ENCODE measurements at regions not wholly inside any gene's neighbourhood (a gene's known extent, or its start where the extent isn't known, plus 50 kb on each side); places are given as distances from the start of the nearest gene placed in this dataset.

- Histone ChIP-seq H3K27me3 (ENCODE audit: control insufficient read depth in 2 of 2, insufficient read depth in 2 of 2, low read length in 2 of 2) (peaks cover 0 to 2% of the 10 kb centered on the region in 2 donors), H3K9me3 (ENCODE audit: control insufficient read depth in 2 of 2, low read length in 2 of 2) (no peaks in the 10 kb centered on the region), H3K4me3 (ENCODE audit: low read length in 2 of 2) (no peak overlapping the region), H3K36me3 (ENCODE audit: control insufficient read depth in 2 of 2, insufficient read depth in 2 of 2, low read length in 2 of 2) (no peaks in the 10 kb centered on the region), H3K4me1 (ENCODE audit: control insufficient read depth in 2 of 2, insufficient read depth in 2 of 2, low read length in 2 of 2) (no peaks in the 10 kb centered on the region), H3K27ac (ENCODE audit: low read depth in 2 of 2, low read length in 2 of 2) (no peak overlapping the region), H3K9ac (ENCODE audit: low read depth in 1 of 2, low read length in 2 of 2) (no peak overlapping the region)
Measured at GRCh38 chr5:112614986-112615385, 122.7 kb upstream of the APC start.

GRCh38 chr5:112616812-112617547 is 120.7 kb upstream of the APC start:
- no peaks in the 10 kb centered on the region for H3K27me3 ChIP-seq (ENCODE audit: control insufficient read depth in 2 of 2, insufficient read depth in 2 of 2, low read length in 2 of 2)
- H3K27ac ChIP-seq (ENCODE audit: low read depth in 2 of 2, low read length in 2 of 2): no peak overlapping the region
- H3K4me1 ChIP-seq (ENCODE audit: control insufficient read depth in 2 of 2, insufficient read depth in 2 of 2, low read length in 2 of 2): no peaks in the 10 kb centered on the region
- H3K9me3 ChIP-seq (ENCODE audit: control insufficient read depth in 2 of 2, low read length in 2 of 2): no peaks in the 10 kb centered on the region
- peak overlapping the region in 1 of 2 donors; percentile 55 for H3K4me3 ChIP-seq (ENCODE audit: low read length in 2 of 2)
- no peaks in the 10 kb centered on the region for H3K36me3 ChIP-seq (ENCODE audit: control insufficient read depth in 2 of 2, insufficient read depth in 2 of 2, low read length in 2 of 2)
- H3K9ac ChIP-seq (ENCODE audit: low read depth in 1 of 2, low read length in 2 of 2): no peak overlapping the region

GRCh38 chr5:112625246-112625645 is 112.4 kb upstream of the APC start:
- no peaks in the 10 kb centered on the region for H3K27me3 ChIP-seq (ENCODE audit: control insufficient read depth in 2 of 2, insufficient read depth in 2 of 2, low read length in 2 of 2)
- no peak overlapping the region for H3K27ac ChIP-seq (ENCODE audit: low read depth in 2 of 2, low read length in 2 of 2)
- H3K4me1 ChIP-seq (ENCODE audit: control insufficient read depth in 2 of 2, insufficient read depth in 2 of 2, low read length in 2 of 2): no peaks in the 10 kb centered on the region
- no peak overlapping the region for H3K9ac ChIP-seq (ENCODE audit: low read depth in 1 of 2, low read length in 2 of 2)
- H3K9me3 ChIP-seq (ENCODE audit: control insufficient read depth in 2 of 2, low read length in 2 of 2): no peaks in the 10 kb centered on the region
- H3K36me3 ChIP-seq (ENCODE audit: control insufficient read depth in 2 of 2, insufficient read depth in 2 of 2, low read length in 2 of 2): no peaks in the 10 kb centered on the region
- H3K4me3 ChIP-seq (ENCODE audit: low read length in 2 of 2): no peak overlapping the region

GRCh38 chr5:112625689-112626438 is 111.8 kb upstream of the APC start:
- Histone ChIP-seq H3K9ac (ENCODE audit: low read depth in 1 of 2, low read length in 2 of 2) (no peak overlapping the region), H3K27me3 (ENCODE audit: control insufficient read depth in 2 of 2, insufficient read depth in 2 of 2, low read length in 2 of 2) (no peaks in the 10 kb centered on the region), H3K4me3 (ENCODE audit: low read length in 2 of 2) (no peak overlapping the region), H3K36me3 (ENCODE audit: control insufficient read depth in 2 of 2, insufficient read depth in 2 of 2, low read length in 2 of 2) (no peaks in the 10 kb centered on the region), H3K27ac (ENCODE audit: low read depth in 2 of 2, low read length in 2 of 2) (no peak overlapping the region), H3K9me3 (ENCODE audit: control insufficient read depth in 2 of 2, low read length in 2 of 2) (no peaks in the 10 kb centered on the region), H3K4me1 (ENCODE audit: control insufficient read depth in 2 of 2, insufficient read depth in 2 of 2, low read length in 2 of 2) (no peaks in the 10 kb centered on the region)

- no peak overlapping the region for H3K9ac ChIP-seq (ENCODE audit: low read depth in 1 of 2, low read length in 2 of 2)
- no peak overlapping the region for H3K27ac ChIP-seq (ENCODE audit: low read depth in 2 of 2, low read length in 2 of 2)
Measured at GRCh38 chr5:112626715-112627114, 111.0 kb upstream of the APC start.

GRCh38 chr5:112628214-112628980 is 109.3 kb upstream of the APC start:
- Histone ChIP-seq H3K9ac (ENCODE audit: low read depth in 1 of 2, low read length in 2 of 2) (no peak overlapping the region), H3K4me3 (ENCODE audit: low read length in 2 of 2) (no peak overlapping the region), H3K4me1 (ENCODE audit: control insufficient read depth in 2 of 2, insufficient read depth in 2 of 2, low read length in 2 of 2) (no peaks in the 10 kb centered on the region), H3K9me3 (ENCODE audit: control insufficient read depth in 2 of 2, low read length in 2 of 2) (peaks cover 0 to 2% of the 10 kb centered on the region in 2 donors), H3K27ac (ENCODE audit: low read depth in 2 of 2, low read length in 2 of 2) (no peak overlapping the region), H3K36me3 (ENCODE audit: control insufficient read depth in 2 of 2, insufficient read depth in 2 of 2, low read length in 2 of 2) (no peaks in the 10 kb centered on the region), H3K27me3 (ENCODE audit: control insufficient read depth in 2 of 2, insufficient read depth in 2 of 2, low read length in 2 of 2) (no peaks in the 10 kb centered on the region)

More at GRCh38 chr5:112626715-112627114, 111.0 kb upstream of the APC start:
- H3K4me3 ChIP-seq (ENCODE audit: low read length in 2 of 2): no peak overlapping the region
- no peaks in the 10 kb centered on the region for H3K9me3 ChIP-seq (ENCODE audit: control insufficient read depth in 2 of 2, low read length in 2 of 2)
- H3K27me3 ChIP-seq (ENCODE audit: control insufficient read depth in 2 of 2, insufficient read depth in 2 of 2, low read length in 2 of 2): no peaks in the 10 kb centered on the region
- H3K4me1 ChIP-seq (ENCODE audit: control insufficient read depth in 2 of 2, insufficient read depth in 2 of 2, low read length in 2 of 2): no peaks in the 10 kb centered on the region
- H3K36me3 ChIP-seq (ENCODE audit: control insufficient read depth in 2 of 2, insufficient read depth in 2 of 2, low read length in 2 of 2): no peaks in the 10 kb centered on the region

- H3K27ac ChIP-seq (ENCODE audit: low read depth in 2 of 2, low read length in 2 of 2): no peak overlapping the region
- no peaks in the 10 kb centered on the region for H3K4me1 ChIP-seq (ENCODE audit: control insufficient read depth in 2 of 2, insufficient read depth in 2 of 2, low read length in 2 of 2)
Measured at GRCh38 chr5:112630246-112631009, 107.3 kb upstream of the APC start.

GRCh38 chr5:112634166-112634565 is 103.5 kb upstream of the APC start:
- H3K36me3 ChIP-seq (ENCODE audit: control insufficient read depth in 2 of 2, insufficient read depth in 2 of 2, low read length in 2 of 2): no peaks in the 10 kb centered on the region
- H3K9ac ChIP-seq (ENCODE audit: low read depth in 1 of 2, low read length in 2 of 2): no peak overlapping the region
- H3K9me3 ChIP-seq (ENCODE audit: control insufficient read depth in 2 of 2, low read length in 2 of 2): peaks cover 0 to 2% of the 10 kb centered on the region in 2 donors
- H3K27me3 ChIP-seq (ENCODE audit: control insufficient read depth in 2 of 2, insufficient read depth in 2 of 2, low read length in 2 of 2): no peaks in the 10 kb centered on the region
- no peak overlapping the region for H3K27ac ChIP-seq (ENCODE audit: low read depth in 2 of 2, low read length in 2 of 2)
- no peaks in the 10 kb centered on the region for H3K4me1 ChIP-seq (ENCODE audit: control insufficient read depth in 2 of 2, insufficient read depth in 2 of 2, low read length in 2 of 2)
- H3K4me3 ChIP-seq (ENCODE audit: low read length in 2 of 2): no peak overlapping the region

More at GRCh38 chr5:112630246-112631009, 107.3 kb upstream of the APC start:
- peaks cover 0 to 2% of the 10 kb centered on the region in 2 donors for H3K9me3 ChIP-seq (ENCODE audit: control insufficient read depth in 2 of 2, low read length in 2 of 2)
- no peaks in the 10 kb centered on the region for H3K36me3 ChIP-seq (ENCODE audit: control insufficient read depth in 2 of 2, insufficient read depth in 2 of 2, low read length in 2 of 2)
- no peak overlapping the region for H3K4me3 ChIP-seq (ENCODE audit: low read length in 2 of 2)
- H3K9ac ChIP-seq (ENCODE audit: low read depth in 1 of 2, low read length in 2 of 2): no peak overlapping the region
- H3K27me3 ChIP-seq (ENCODE audit: control insufficient read depth in 2 of 2, insufficient read depth in 2 of 2, low read length in 2 of 2): no peaks in the 10 kb centered on the region

- no peak overlapping the region for H3K27ac ChIP-seq (ENCODE audit: low read depth in 2 of 2, low read length in 2 of 2)
- H3K27me3 ChIP-seq (ENCODE audit: control insufficient read depth in 2 of 2, insufficient read depth in 2 of 2, low read length in 2 of 2): no peaks in the 10 kb centered on the region
- H3K9ac ChIP-seq (ENCODE audit: low read depth in 1 of 2, low read length in 2 of 2): no peak overlapping the region
- no peaks in the 10 kb centered on the region for H3K36me3 ChIP-seq (ENCODE audit: control insufficient read depth in 2 of 2, insufficient read depth in 2 of 2, low read length in 2 of 2)
- H3K4me3 ChIP-seq (ENCODE audit: low read length in 2 of 2): no peak overlapping the region
- H3K9me3 ChIP-seq (ENCODE audit: control insufficient read depth in 2 of 2, low read length in 2 of 2): peaks cover 0 to 2% of the 10 kb centered on the region in 2 donors
- H3K4me1 ChIP-seq (ENCODE audit: control insufficient read depth in 2 of 2, insufficient read depth in 2 of 2, low read length in 2 of 2): no peaks in the 10 kb centered on the region
Measured at GRCh38 chr5:112634796-112635195, 102.9 kb upstream of the APC start.

Data from mucosa of rectum (tissue), 2 donors.